ENCODE measurements at regions not wholly inside any gene's neighbourhood (a gene's known extent, or its start where the extent isn't known, plus 50 kb on each side); places are given as distances from the start of the nearest gene placed in this dataset.

GRCh38 chr13:61148211-61148610 lies 267.4 kb downstream of the PCDH20 start:
- intact Hi-C loops (cut with micrococcal nuclease): no loop called here
- Mint-ChIP-seq H3K9me3 (peaks cover 18% of the 10 kb centered on the region), H3K36me3 (no peaks in the 10 kb centered on the region), H3K4me3 (no peak overlapping the region), H3K27ac (no peak overlapping the region), H3K4me1 (ENCODE audit: low read depth) (no peaks in the 10 kb centered on the region), H3K27me3 (no peaks in the 10 kb centered on the region)
- no peak for DNase-seq
- POLR2A ChIA-PET: no interaction called here
- CTCF ChIA-PET: no interaction called here

GRCh38 chr13:61146571-61146970 lies 269.1 kb downstream of the PCDH20 start:
- DNase-seq: no peak
- intact Hi-C loops (cut with micrococcal nuclease): no loop called here
- Mint-ChIP-seq H3K36me3 (no peaks in the 10 kb centered on the region), H3K4me3 (no peak overlapping the region), H3K27me3 (no peaks in the 10 kb centered on the region), H3K4me1 (ENCODE audit: low read depth) (no peaks in the 10 kb centered on the region), H3K9me3 (peaks cover 20% of the 10 kb centered on the region), H3K27ac (no peak overlapping the region)
- ChIA-PET POLR2A (no interaction called here), CTCF (no interaction called here)

GRCh38 chr13:61146158-61146557 lies 269.5 kb downstream of the PCDH20 start:
- Mint-ChIP-seq H3K27ac (no peak overlapping the region), H3K4me3 (no peak overlapping the region), H3K4me1 (ENCODE audit: low read depth) (no peaks in the 10 kb centered on the region), H3K9me3 (peaks cover 20% of the 10 kb centered on the region), H3K27me3 (no peaks in the 10 kb centered on the region), H3K36me3 (no peaks in the 10 kb centered on the region)
- POLR2A ChIA-PET: no interaction called here
- no peak for DNase-seq
- intact Hi-C loops (cut with micrococcal nuclease): no loop called here
- CTCF ChIA-PET: no interaction called here

GRCh38 chr13:61144834-61145593 lies 270.6 kb downstream of the PCDH20 start:
- DNase-seq: no peak
- no peaks in the 10 kb centered on the region for H3K27me3 Mint-ChIP-seq
- ChIA-PET POLR2A (no interaction called here), CTCF (no interaction called here)
- H3K27ac Mint-ChIP-seq: no peak overlapping the region
- peaks cover 20% of the 10 kb centered on the region for H3K9me3 Mint-ChIP-seq
- intact Hi-C loops (cut with micrococcal nuclease): no loop called here
- no peaks in the 10 kb centered on the region for H3K4me1 Mint-ChIP-seq (ENCODE audit: low read depth)
- no peak overlapping the region for H3K4me3 Mint-ChIP-seq
- no peaks in the 10 kb centered on the region for H3K36me3 Mint-ChIP-seq

- no peak overlapping the region for H3K27ac Mint-ChIP-seq
- H3K27me3 Mint-ChIP-seq: no peaks in the 10 kb centered on the region
- no peaks in the 10 kb centered on the region for H3K4me1 Mint-ChIP-seq (ENCODE audit: low read depth)
- peaks cover 20% of the 10 kb centered on the region for H3K9me3 Mint-ChIP-seq
- ChIA-PET POLR2A (no interaction called here), CTCF (no interaction called here)
- DNase-seq: no peak
- intact Hi-C loops (cut with micrococcal nuclease): no loop called here
- H3K4me3 Mint-ChIP-seq: no peak overlapping the region
- no peaks in the 10 kb centered on the region for H3K36me3 Mint-ChIP-seq
Measured at GRCh38 chr13:61144301-61144700, 271.3 kb downstream of the PCDH20 start.

DNA sequence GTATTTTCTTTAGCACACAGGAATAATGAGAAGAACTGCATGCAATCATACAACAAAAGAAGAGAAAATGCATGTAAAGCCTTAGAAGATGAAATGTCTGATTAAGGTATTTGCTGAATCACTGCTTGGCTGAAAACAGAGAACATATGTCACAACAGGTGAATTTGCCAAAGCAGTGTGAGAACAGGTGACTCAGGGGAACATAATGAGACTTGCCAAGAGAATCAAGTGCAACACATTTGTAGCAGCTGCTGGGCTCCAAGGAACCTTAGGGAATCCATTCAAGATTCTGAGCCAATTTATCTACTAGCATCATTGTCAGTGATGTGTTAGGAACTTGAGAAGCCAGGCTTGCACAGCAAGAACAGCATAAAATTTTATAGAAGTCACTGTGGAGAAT lies 273.1 kb downstream of the PCDH20 start:
- H3K36me3 Mint-ChIP-seq: no peaks in the 10 kb centered on the region
- ChIA-PET POLR2A (no interaction called here), CTCF (no interaction called here)
- no peak overlapping the region for H3K4me3 Mint-ChIP-seq
- no peak overlapping the region for H3K27ac Mint-ChIP-seq
- peaks cover 15% of the 10 kb centered on the region for H3K9me3 Mint-ChIP-seq
- intact Hi-C loops (cut with micrococcal nuclease): no loop called here
- H3K4me1 Mint-ChIP-seq (ENCODE audit: low read depth): no peaks in the 10 kb centered on the region
- H3K27me3 Mint-ChIP-seq: no peaks in the 10 kb centered on the region
- no peak for DNase-seq

DNA sequence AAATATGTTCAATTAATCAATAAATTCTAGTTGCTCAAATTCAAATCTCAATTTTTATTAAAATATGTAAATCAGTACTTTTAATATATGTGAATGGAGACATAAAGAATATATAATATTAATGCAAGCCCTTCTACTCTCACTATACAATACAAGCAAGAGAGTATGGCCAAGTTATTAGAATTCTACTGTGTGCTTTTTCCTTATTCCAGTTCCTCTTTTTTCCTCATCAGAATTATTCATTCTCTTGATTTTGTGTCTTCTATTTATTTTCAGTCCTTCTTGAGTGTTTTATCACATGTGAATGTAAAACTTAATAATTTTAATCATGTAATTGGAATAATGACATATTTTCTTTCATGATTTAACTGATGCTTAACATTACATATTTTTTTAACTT lies 276.8 kb downstream of the PCDH20 start:
- Mint-ChIP-seq H3K4me3 (no peak overlapping the region), H3K36me3 (no peaks in the 10 kb centered on the region), H3K9me3 (peaks cover 5% of the 10 kb centered on the region), H3K4me1 (ENCODE audit: low read depth) (no peaks in the 10 kb centered on the region), H3K27ac (no peak overlapping the region), H3K27me3 (no peaks in the 10 kb centered on the region)
- intact Hi-C loops (cut with micrococcal nuclease): no loop called here
- ChIA-PET POLR2A (no interaction called here), CTCF (no interaction called here)
- no peak for DNase-seq

- DNase-seq: no peak
- no peak overlapping the region for H3K27ac Mint-ChIP-seq
- no peaks in the 10 kb centered on the region for H3K9me3 Mint-ChIP-seq
- no peak overlapping the region for H3K4me3 Mint-ChIP-seq
- H3K36me3 Mint-ChIP-seq: no peaks in the 10 kb centered on the region
- ChIA-PET POLR2A (no interaction called here), CTCF (no interaction called here)
- intact Hi-C loops (cut with micrococcal nuclease): no loop called here
- H3K27me3 Mint-ChIP-seq: no peaks in the 10 kb centered on the region
- H3K4me1 Mint-ChIP-seq (ENCODE audit: low read depth): no peaks in the 10 kb centered on the region
Measured at GRCh38 chr13:61136515-61136914, 279.1 kb downstream of the PCDH20 start.

DNA sequence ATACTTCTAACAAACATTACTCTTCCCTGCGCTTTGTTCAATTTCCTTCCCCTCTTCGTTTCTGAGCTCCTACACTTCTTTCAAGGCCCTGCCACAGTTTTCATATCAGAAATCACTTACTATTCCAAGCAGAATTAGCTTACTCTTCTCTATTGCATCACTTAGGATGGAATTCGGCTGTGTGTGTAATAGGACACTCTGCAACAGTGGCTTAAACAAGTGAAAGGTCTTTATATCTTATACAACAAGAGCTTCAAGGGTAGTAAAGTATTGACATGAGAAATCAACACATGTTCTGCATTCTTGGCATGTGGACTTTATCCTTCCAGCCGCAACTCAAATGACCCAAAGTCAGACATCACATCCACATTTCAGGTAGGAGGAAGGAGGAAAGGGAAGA lies 279.6 kb downstream of the PCDH20 start:
- POLR2A ChIA-PET: no interaction called here
- Mint-ChIP-seq H3K36me3 (no peaks in the 10 kb centered on the region), H3K4me1 (ENCODE audit: low read depth) (no peaks in the 10 kb centered on the region), H3K9me3 (no peaks in the 10 kb centered on the region), H3K4me3 (no peak overlapping the region), H3K27ac (no peak overlapping the region), H3K27me3 (no peaks in the 10 kb centered on the region)
- CTCF ChIA-PET: no interaction called here
- intact Hi-C loops (cut with micrococcal nuclease): no loop called here
- DNase-seq: no peak

DNA sequence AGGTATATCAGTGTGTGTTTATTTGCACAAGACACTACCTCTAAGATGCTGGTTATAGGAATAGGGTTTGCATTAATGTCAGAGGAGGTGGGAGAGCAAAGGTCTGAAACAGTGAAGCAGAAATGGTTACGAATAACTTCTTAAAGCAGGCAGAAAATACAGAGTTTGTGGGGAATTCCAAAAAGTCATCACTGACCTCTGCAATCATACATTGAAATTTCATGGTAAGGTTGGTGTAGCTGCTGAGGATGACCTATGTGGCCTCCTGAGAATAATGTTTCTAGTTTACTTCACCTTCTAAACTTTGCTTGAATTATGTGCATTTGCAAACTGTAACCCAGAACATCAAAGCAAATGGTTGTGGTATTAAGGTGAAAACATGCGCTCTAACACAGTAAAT lies 280.1 kb downstream of the PCDH20 start:
- intact Hi-C loops (cut with micrococcal nuclease): no loop called here
- Mint-ChIP-seq H3K27ac (no peak overlapping the region), H3K4me3 (no peak overlapping the region), H3K27me3 (no peaks in the 10 kb centered on the region), H3K4me1 (ENCODE audit: low read depth) (no peaks in the 10 kb centered on the region), H3K36me3 (no peaks in the 10 kb centered on the region), H3K9me3 (no peaks in the 10 kb centered on the region)
- ChIA-PET CTCF (no interaction called here), POLR2A (no interaction called here)
- no peak for DNase-seq

GRCh38 chr13:61128850-61129645 lies 286.6 kb downstream of the PCDH20 start:
- CTCF ChIA-PET: no interaction called here
- H3K27ac Mint-ChIP-seq: no peak overlapping the region
- intact Hi-C loops (cut with micrococcal nuclease): no loop called here
- no peaks in the 10 kb centered on the region for H3K36me3 Mint-ChIP-seq
- H3K4me3 Mint-ChIP-seq: no peak overlapping the region
- no peaks in the 10 kb centered on the region for H3K4me1 Mint-ChIP-seq (ENCODE audit: low read depth)
- DNase-seq: no peak
- no peaks in the 10 kb centered on the region for H3K27me3 Mint-ChIP-seq
- no peaks in the 10 kb centered on the region for H3K9me3 Mint-ChIP-seq
- POLR2A ChIA-PET: no interaction called here

GRCh38 chr13:61123538-61124289 lies 291.9 kb downstream of the PCDH20 start:
- POLR2A ChIA-PET: no interaction called here

More at GRCh38 chr13:61123538-61124289, 291.9 kb downstream of the PCDH20 start:
- Mint-ChIP-seq H3K9me3 (peaks cover 2% of the 10 kb centered on the region), H3K27ac (no peak overlapping the region), H3K36me3 (no peaks in the 10 kb centered on the region), H3K4me1 (ENCODE audit: low read depth) (no peaks in the 10 kb centered on the region), H3K27me3 (no peaks in the 10 kb centered on the region), H3K4me3 (no peak overlapping the region)
- intact Hi-C loops (cut with micrococcal nuclease): no loop called here
- DNase-seq: no peak
- CTCF ChIA-PET: no interaction called here

Measured in activated CD4-positive, alpha-beta memory T cell treated with anti-CD3 and anti-CD28 coated beads for 36 hours (primary cell).